Pancreas (tissue), 10 donors: ENCODE measurements at regions not wholly inside any gene's neighbourhood (a gene's known extent, or its start where the extent isn't known, plus 50 kb on each side); places are given as distances from the start of the nearest gene placed in this dataset.

ENCODE experiments used
- ATAC-seq, 4 donors: fragments of 200-7000 bp; cut with Tn5 transposase; one replicate each; pipeline versions ENCODE4 v1.8.0 to v1.9.1; 2020; ENCODE audit warnings: mild to moderate bottlenecking in 4 of 4, moderate library complexity in 4 of 4
- DNase-seq, 6 donors: peaks; one replicate each; pipeline ENCODE4 v3.0.0-alpha.2; 2020
- FAIRE-seq: peaks from 2 replicates; lab custom pipeline; 2012; peaks lifted over from hg19 to GRCh38; lab: Jason Lieb, UNC
- H3K27ac ChIP-seq, 4 donors: fragments of 200-600 bp; sonication (generic); 1 replicate in 3 of 4; 2 replicates in 1 of 4; pipeline versions ENCODE4 v1.5.0 to v1.8.0; 2020
- H3K27me3 ChIP-seq, 4 donors: fragments of 200-600 bp; one replicate each; pipeline ENCODE4 v1.8.0; 2021
- H3K36me3 ChIP-seq, 3 donors: fragments of 200-600 bp; sonication (generic) in 1 of 3; one replicate each; pipeline versions ENCODE4 v1.5.0 to v1.8.0; 2020 to 2021
- H3K4me1 ChIP-seq, 3 donors: fragments of 200-600 bp; one replicate each; pipeline ENCODE4 v1.8.0; 2021
- H3K4me3 ChIP-seq, 4 donors: fragments of 200-600 bp; sonication (generic) in 2 of 4; one replicate each; pipeline versions ENCODE4 v1.5.0 to v1.8.0; 2020 to 2021
- H3K9me3 ChIP-seq, 4 donors: fragments of 200-600 bp; one replicate each; pipeline ENCODE4 v1.8.0; 2021
- CTCF ChIP-seq, 4 donors: fragments of 200-600 bp; sonication (generic) in 3 of 4; IDR thresholded peaks; one replicate each; pipeline versions ENCODE4 v1.5.0 to v1.8.0; 2021; ENCODE audit warnings: antibody characterized with exemption in 4 of 4
- whole genome bisulfite sequencing, 2 donors: extraction: QIAGEN DNeasy Blood & Tissue Kit; methylation state at CpG; one replicate each; pipeline ENCODE4 v1.1.7; 2013; 5-methylcytosine and 5-hydroxymethylcytosine counted together
- intact Hi-C, 3 donors: fragments of 100-400 bp; cut with DNase I; formaldehyde crosslinking; loops; one replicate each; pipeline versions ENCODE4 v1.11.1 to v1.14.2; 2022
- donor health status: healthy with polysubstance abuse.
- donor health status: DM: no; HTN: no; CAD: no; lungs with moderate emphysema.
- donor health status: DM: no; HTN: no; CAD: no.
- donor health status: control.
- donor health status: control.
- donor health status: Bipolar disorder and iron deficiency.
- donor health status: DM: yes; HTN: yes; CAD: no.
- donor health status: DM: no; HTN: no; CAD: no.
- donor health status: DM: no; HTN: no; CAD: no.
- donor health status: DM: yes; HTN: yes; CAD: no.

- Histone ChIP-seq H3K27me3 (no peaks in the 10 kb centered on the region), H3K36me3 (no peaks in the 10 kb centered on the region), H3K9me3 (no peaks in the 10 kb centered on the region), H3K4me1 (no peaks in the 10 kb centered on the region), H3K27ac (no peak overlapping the region), H3K4me3 (no peak overlapping the region)
- DNase-seq: no peak
- no peak for ATAC-seq
- FAIRE-seq: no peak
- TF ChIP-seq CTCF (IDR thresholded peaks at IDR 0.05): no peak
- 42 to 45% methylated on average over 3 of the region's 3 CpGs for WGBS, 2 donors
- intact Hi-C loops: no loop called here
Measured at GRCh38 chr10:24086296-24087086, 122.4 kb upstream of the KIAA1217 start.

- no peak for FAIRE-seq
- Histone ChIP-seq H3K9me3 (no peaks in the 10 kb centered on the region), H3K4me1 (no peaks in the 10 kb centered on the region), H3K36me3 (no peaks in the 10 kb centered on the region), H3K27ac (no peak overlapping the region), H3K27me3 (no peaks in the 10 kb centered on the region), H3K4me3 (no peak overlapping the region)
- ATAC-seq: no peak
- no peak for TF ChIP-seq CTCF (IDR thresholded peaks at IDR 0.05)
- DNase-seq: no peak
- intact Hi-C loops: no loop called here
- WGBS, 2 donors: 68 to 78% methylated on average over 2 of the region's 2 CpGs
Measured at GRCh38 chr10:24091256-24091655, 117.7 kb upstream of the KIAA1217 start.

GRCh38 chr10:24096281-24096680 is 112.7 kb upstream of the KIAA1217 start:
- Histone ChIP-seq H3K4me3 (no peak overlapping the region), H3K27ac (no peak overlapping the region), H3K4me1 (no peaks in the 10 kb centered on the region), H3K27me3 (no peaks in the 10 kb centered on the region), H3K9me3 (no peaks in the 10 kb centered on the region), H3K36me3 (no peaks in the 10 kb centered on the region)
- WGBS, 2 donors: 46 to 69% methylated on average over 1 of the region's 1 CpG
- FAIRE-seq: no peak
- TF ChIP-seq CTCF (IDR thresholded peaks at IDR 0.05): no peak
- intact Hi-C loops: no loop called here
- no peak for ATAC-seq
- DNase-seq: no peak

- Histone ChIP-seq H3K4me3 (no peak overlapping the region), H3K9me3 (no peaks in the 10 kb centered on the region), H3K36me3 (no peaks in the 10 kb centered on the region), H3K4me1 (no peaks in the 10 kb centered on the region), H3K27me3 (no peaks in the 10 kb centered on the region), H3K27ac (no peak overlapping the region)
- TF ChIP-seq CTCF (IDR thresholded peaks at IDR 0.05): no peak
- DNase-seq (no peak), ATAC-seq (no peak), FAIRE-seq (no peak)
- intact Hi-C loops: no loop called here
- 68 to 70% methylated on average over 7 of the region's 7 CpGs for WGBS, 2 donors
Measured at GRCh38 chr10:24097751-24098207, 111.2 kb upstream of the KIAA1217 start.

GRCh38 chr10:24104895-24105294 is 104.0 kb upstream of the KIAA1217 start:
- Histone ChIP-seq H3K27me3 (no peaks in the 10 kb centered on the region), H3K4me1 (no peaks in the 10 kb centered on the region), H3K36me3 (no peaks in the 10 kb centered on the region), H3K9me3 (no peaks in the 10 kb centered on the region), H3K27ac (no peak overlapping the region), H3K4me3 (no peak overlapping the region)
- DNase-seq (no peak), FAIRE-seq (no peak), ATAC-seq (no peak)
- no peak for TF ChIP-seq CTCF (IDR thresholded peaks at IDR 0.05)
- 87 to 89% methylated on average over 1 of the region's 1 CpG for WGBS, 2 donors
- intact Hi-C loops: no loop called here
